Stimulated activated CD4-positive, alpha-beta T cell treated with anti-CD3 and anti-CD28 coated beads, Interleukin-15, amount 100 ng/mL, for 48 hours (primary cell): ENCODE measurements at regions not wholly inside any gene's neighbourhood (a gene's known extent, or its start where the extent isn't known, plus 50 kb on each side); places are given as distances from the start of the nearest gene placed in this dataset.

Experiments used
- DNase-seq, 2 donors: peaks; one replicate each; pipeline ENCODE4 v3.0.0-alpha.2; 2020; ENCODE audit warnings: low read depth in 2 of 2

GRCh38 chr17:36661047-36661666 is 59.8 kb downstream of the MRM1 start:
- DNase-seq, result no peak

DNA sequence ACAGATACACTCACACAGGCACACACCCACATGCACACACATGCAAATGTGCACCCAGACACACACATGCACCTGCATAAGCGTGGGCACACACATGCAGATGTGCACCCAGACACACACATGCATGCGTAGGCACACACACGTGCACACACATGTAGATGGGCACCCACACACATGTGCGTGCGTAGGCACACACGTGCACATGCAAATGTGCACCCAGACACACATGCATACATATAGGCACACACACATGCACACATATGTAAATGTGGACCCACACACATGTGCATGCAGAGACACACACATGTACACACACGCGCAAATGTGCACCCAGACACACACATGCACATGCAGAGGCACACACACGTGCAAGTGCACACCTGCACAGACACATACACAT is 60.3 kb downstream of the MRM1 start:
- DNase-seq, result no peak

DNA sequence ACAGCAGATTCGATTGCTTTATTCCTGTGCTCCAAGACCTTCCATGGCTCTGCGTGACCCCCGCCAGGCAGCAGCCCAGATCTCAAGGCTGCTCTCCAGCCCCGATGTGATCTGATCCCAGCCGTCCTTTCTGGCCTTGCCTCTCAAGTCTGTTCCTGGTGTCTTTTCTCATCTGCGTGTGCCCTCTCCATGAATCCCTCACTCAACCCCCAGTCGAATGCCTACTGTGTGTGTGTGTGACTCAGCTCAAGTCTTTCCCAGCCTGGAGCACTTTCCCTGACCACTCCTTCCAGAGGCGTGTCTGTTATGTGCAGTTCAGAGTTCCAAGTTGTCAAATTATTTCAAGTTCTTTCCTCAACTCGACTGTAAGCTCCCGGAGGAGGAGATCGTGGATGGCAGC is 64.0 kb downstream of the MRM1 start:
- no peak for DNase-seq

DNA sequence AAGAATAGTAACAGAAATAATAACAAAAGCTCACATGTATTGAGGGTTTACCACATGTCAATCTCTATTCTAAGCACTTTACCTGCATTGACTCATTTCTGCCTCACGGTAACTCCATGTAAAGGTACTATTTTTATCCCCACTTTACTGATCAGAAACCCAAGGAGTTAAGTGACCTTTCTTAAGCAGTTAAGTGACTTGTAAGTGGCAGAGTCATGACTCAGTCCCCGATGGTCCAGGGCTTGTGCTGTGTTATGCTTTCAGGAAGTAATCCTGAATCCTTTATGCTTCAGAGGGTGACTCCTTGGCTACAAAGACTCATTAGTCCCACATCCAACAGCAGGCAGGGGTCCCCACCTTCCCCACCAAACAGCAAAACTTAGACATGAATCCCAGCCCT is 66.5 kb downstream of the MRM1 start:
- DNase-seq, result no peak

GRCh38 chr17:36668824-36669223 is 67.4 kb downstream of the MRM1 start:
- DNase-seq, result no peak

GRCh38 chr17:36671144-36671543 is 69.8 kb downstream of the MRM1 start:
- DNase-seq, result no peak

DNA sequence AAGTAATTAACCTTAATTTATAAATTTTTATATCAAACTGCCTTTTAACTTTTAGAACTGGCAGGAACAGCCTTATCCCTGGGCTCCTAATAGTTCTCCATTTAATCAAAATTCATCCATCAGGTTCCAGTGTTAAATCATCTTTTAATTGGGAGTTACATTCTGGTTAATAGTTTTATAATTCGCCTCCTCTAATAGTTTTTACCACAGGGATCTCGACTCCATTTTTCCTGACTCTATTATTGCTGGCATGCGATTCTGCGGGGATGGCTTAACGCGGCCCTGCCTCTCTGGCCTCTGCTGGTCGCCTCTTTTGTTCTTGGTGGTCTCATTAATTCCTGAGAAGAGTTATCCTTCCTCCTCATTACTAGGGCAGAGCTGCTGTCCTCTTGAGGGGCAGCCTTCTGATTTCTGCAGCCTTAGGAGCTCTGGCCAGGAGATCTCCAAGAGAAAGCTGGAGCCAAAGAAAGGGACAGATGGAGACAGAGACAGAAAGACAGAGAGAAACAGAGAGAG is 71.1 kb downstream of the MRM1 start:
- no peak for DNase-seq

- no peak for DNase-seq
These were observed 71.7 kb downstream of the MRM1 start for GRCh38 chr17:36673068-36673467.

DNA sequence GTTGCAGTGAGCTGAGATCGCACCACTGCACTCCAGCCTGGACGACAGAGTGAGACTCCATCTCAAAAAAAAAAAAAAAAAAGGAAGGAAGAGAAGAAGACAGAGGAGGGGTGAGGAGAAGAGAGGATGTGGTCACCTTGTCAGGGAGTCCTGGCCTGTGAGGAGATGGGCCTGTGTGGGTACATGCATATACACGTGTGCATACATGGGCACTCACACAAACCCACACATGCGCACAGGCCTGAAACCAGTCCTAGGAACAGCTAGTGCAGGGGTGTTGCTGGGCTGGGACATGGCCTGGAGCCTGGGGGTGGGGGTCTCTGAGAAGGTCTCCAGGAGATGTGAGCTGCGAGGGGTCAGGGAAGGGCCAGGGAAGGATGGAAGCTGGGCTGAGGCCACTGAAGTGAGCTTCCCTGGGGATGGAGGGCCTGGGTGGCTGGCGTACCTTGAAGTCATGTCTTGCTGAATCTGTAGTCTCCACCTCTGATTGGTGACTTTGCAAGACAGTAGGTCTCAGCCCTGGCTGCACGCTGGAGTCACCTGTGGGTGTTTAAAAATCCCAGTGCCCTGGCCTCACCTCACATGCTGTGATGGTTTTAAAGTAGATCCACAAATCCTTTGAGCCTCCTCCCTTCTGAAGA is 72.4 kb downstream of the MRM1 start:
- no peak for DNase-seq

GRCh38 chr17:36674278-36674650 is 72.9 kb downstream of the MRM1 start:
- peak in 1 of 2 donors; percentile 27 for DNase-seq

- DNase-seq, result no peak
These were observed 73.9 kb downstream of the MRM1 start for GRCh38 chr17:36675250-36675649.

GRCh38 chr17:36675786-36676185 is 74.4 kb downstream of the MRM1 start:
- no peak for DNase-seq

DNA sequence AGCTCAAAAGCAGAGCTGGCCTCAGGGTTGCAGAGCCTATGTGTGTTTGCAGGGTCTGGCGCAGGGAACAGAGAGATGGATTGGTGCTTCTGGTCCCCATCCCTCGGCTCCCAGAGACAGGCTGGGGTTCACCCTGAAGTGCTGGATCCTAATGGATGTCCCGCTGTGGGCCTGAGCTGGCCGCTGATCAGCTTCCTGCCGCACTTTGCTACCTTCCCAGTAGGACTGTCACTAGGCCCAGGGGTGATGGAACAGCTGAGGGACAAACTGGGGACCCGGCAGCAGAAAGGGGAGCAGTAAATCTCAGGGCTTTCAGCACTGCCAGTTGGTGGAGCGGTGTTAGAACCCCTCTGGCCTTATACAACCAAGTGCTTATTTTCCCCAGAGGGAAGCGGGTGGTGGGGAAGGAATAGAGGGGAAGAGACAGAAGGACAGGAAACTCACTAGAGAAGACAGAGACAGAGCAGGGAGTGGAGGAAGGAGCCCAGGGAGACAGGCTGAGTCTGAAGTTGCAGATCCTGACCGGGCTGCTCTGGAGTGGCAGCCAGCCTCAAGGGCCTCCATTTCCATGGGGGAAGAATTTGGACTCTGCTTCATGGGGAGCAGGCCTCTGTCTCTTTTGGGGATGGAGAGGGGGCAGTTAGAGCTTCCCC is 78.6 kb downstream of the MRM1 start:
- no peak for DNase-seq

DNA sequence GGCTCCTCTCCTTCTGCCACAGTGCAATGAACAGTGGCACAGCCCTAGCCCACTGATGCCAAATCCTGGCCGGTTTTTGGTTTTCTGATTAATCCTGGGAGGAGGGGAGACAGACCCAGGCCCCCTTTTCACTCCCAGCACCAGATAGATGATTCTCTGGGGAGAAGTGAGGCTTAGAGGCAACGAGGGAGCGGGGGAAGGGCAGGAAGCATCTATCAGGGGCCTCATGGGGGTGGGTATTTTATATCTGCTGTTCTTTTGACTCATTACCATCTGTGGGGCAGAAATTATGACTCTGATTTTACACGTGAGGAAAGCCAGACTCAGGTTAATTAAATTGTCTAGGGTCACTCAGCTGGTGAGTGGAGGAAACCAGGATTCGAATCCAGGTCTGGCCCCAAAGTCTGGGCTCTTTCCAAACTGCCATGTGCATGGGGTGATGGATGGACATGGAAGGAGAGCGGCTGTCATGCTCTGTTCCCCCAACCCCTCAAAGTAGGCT is 79.4 kb downstream of the MRM1 start:
- no peak for DNase-seq

DNA sequence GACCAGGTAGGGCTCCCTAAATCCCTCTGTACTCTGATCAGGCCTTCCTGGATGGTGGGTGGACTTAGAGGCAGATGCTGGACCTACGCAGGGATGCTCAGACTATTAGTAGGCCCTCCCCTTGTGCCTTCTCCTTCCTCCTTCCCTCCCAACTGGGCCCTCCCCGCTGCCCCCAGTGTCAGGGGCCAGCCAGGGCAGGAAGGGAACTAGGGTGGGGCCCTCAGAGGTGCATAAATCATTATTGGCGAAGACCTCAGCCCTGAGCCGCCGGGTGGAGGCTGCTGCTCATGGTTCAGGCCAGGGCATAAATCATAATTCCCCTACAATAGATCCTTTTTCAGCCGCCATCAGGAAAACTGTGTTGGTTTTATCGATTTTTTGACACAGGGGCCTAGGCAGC is 81.4 kb downstream of the MRM1 start:
- no peak for DNase-seq

GRCh38 chr17:36683387-36683786 is 82.0 kb downstream of the MRM1 start:
- DNase-seq, result no peak

- no peak for DNase-seq
These were observed 82.8 kb downstream of the MRM1 start for GRCh38 chr17:36684134-36684533.

- DNase-seq, result no peak
These were observed 84.8 kb downstream of the MRM1 start for GRCh38 chr17:36686123-36686669.

DNA sequence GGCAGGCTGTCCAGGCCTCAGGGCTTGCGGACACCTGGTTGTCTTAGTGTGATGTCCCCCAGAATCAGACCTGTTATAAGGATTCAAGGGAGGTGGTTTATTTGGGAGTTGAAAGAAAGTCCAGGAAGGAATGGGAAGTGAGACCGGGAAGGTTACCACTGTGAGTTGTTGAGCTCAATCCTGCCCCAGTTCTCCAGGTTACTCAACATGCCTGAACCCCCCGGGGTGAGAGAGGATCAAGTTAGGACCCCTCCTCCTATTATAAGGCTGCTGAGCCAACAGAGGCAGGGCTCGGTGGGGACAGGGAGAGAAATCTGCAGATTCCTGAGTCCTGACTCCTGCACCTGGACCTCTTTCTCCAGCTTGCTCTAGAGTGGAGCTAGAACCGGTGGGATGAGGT is 86.4 kb downstream of the MRM1 start:
- DNase-seq, result no peak

- DNase-seq, result no peak
These were observed 87.8 kb downstream of the MRM1 start for GRCh38 chr17:36689089-36689667.

DNA sequence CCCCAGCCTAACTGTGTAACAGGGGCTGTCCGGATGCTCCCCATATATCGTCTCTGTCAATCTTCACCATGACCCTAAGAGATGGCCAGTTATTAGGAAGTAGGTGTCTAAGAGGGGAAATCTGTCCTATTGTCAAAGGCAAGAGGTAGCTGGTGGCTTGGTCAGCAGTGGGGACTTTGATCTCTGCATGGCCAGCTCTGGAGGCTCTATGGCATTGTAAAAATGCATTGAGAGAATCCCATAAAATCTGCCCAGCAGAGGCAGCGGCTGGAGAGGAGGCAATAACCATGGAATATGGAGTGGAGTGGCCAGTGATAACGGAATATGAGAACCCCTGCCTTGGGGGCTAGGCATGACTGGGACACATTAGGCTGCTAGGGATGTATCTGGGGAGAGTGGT is 88.8 kb downstream of the MRM1 start:
- no peak for DNase-seq

GRCh38 chr17:36691606-36692005 is 90.2 kb downstream of the MRM1 start:
- DNase-seq, result no peak
